K562 (cell line): ENCODE measurements at regions not wholly inside any gene's neighbourhood (a gene's known extent, or its start where the extent isn't known, plus 50 kb on each side); places are given as distances from the start of the nearest gene placed in this dataset.

Source experiments
- HOXB6 ChIP-seq: fragments of 250-450 bp; sonication (Bioruptor Pico); IDR thresholded peaks from 2 replicates; pipeline ENCODE4 v1.5.1; 2022; ENCODE audit warnings: mild to moderate bottlenecking, borderline replicate concordance
- IRF2 ChIP-seq: sonication (generic); formaldehyde crosslinking; IDR thresholded peaks from 2 replicates; pipeline ENCODE4 v1.8.1; 2022; ENCODE audit warnings: mild to moderate bottlenecking, missing genetic modification reagents
- SIRT6 ChIP-seq: IDR thresholded peaks from one replicate; pipeline ENCODE4 v1.6.1; 2012; ENCODE audit warnings: low read depth, mild to moderate bottlenecking, control low read depth, inconsistent platforms, low read length, moderate library complexity
- ZNF695 ChIP-seq: fragments of 450-650 bp; formaldehyde crosslinking; IDR thresholded peaks from 2 replicates; pipeline ENCODE4 v1.4.0; 2020; ENCODE audit warnings: mild to moderate bottlenecking, moderate library complexity
- TF ChIP-seq, protein P1 (sequence below): fragments of 250-450 bp; sonication (Bioruptor Pico); IDR thresholded peaks from 2 replicates; pipeline ENCODE4 v1.8.0; 2022; ENCODE audit warnings: inconsistent platforms
- TF ChIP-seq, protein P2 (sequence below): sonication (generic); formaldehyde crosslinking; IDR thresholded peaks from 2 replicates; pipeline ENCODE4 v1.8.1; 2023; ENCODE audit warnings: mild to moderate bottlenecking, missing genetic modification reagents, moderate library complexity
- TF ChIP-seq, protein P3 (sequence below): fragments of 450-650 bp; formaldehyde crosslinking; IDR thresholded peaks from 2 replicates; pipeline ENCODE4 v1.4.0; 2022; ENCODE audit warnings: missing genetic modification characterization

DNA sequence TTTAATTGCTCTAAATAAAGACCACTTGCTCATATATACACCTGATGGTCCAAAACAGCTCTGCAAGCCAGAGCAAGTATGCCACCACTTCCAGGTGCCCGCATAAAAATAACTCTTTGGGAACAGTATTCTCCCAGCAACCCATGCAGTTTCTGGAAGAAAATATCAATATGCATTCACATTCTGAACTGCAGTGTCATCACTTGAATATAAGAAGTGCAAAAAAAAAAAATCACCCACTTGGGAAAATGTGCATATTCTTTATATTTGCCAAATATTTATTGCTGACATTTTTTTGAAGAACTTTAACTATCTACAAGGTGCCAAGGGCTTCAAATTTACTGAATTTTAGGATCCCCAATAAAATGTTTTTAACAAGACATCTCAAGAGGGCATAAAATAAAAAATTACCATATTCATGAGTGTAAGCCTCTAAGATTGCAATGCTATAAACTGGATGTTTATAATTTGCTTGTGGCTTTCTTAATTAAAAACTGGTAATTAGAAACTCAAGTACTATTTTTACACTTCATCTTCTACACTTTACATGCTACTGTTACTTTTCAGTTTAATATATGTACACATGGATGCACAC lies 360.6 kb upstream of the HNRNPA3 start (continued):
- TF ChIP-seq, protein P1, sequence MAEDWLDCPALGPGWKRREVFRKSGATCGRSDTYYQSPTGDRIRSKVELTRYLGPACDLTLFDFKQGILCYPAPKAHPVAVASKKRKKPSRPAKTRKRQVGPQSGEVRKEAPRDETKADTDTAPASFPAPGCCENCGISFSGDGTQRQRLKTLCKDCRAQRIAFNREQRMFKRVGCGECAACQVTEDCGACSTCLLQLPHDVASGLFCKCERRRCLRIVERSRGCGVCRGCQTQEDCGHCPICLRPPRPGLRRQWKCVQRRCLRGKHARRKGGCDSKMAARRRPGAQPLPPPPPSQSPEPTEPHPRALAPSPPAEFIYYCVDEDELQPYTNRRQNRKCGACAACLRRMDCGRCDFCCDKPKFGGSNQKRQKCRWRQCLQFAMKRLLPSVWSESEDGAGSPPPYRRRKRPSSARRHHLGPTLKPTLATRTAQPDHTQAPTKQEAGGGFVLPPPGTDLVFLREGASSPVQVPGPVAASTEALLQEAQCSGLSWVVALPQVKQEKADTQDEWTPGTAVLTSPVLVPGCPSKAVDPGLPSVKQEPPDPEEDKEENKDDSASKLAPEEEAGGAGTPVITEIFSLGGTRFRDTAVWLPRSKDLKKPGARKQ (CRISPR knock-in tag): no peak
- TF ChIP-seq, protein P2, sequence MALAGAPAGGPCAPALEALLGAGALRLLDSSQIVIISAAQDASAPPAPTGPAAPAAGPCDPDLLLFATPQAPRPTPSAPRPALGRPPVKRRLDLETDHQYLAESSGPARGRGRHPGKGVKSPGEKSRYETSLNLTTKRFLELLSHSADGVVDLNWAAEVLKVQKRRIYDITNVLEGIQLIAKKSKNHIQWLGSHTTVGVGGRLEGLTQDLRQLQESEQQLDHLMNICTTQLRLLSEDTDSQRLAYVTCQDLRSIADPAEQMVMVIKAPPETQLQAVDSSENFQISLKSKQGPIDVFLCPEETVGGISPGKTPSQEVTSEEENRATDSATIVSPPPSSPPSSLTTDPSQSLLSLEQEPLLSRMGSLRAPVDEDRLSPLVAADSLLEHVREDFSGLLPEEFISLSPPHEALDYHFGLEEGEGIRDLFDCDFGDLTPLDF (CRISPR knock-in tag): no peak
- no peak for TF ChIP-seq ZNF695
- TF ChIP-seq SIRT6: no peak
- TF ChIP-seq HOXB6 (CRISPR knock-in tag): no peak
- no peak for TF ChIP-seq IRF2 (CRISPR knock-in tag)
- TF ChIP-seq, protein P3, sequence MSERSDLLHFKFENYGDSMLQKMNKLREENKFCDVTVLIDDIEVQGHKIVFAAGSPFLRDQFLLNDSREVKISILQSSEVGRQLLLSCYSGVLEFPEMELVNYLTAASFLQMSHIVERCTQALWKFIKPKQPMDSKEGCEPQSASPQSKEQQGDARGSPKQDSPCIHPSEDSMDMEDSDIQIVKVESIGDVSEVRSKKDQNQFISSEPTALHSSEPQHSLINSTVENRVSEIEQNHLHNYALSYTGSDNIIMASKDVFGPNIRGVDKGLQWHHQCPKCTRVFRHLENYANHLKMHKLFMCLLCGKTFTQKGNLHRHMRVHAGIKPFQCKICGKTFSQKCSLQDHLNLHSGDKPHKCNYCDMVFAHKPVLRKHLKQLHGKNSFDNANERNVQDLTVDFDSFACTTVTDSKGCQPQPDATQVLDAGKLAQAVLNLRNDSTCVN (CRISPR knock-in tag): no peak
